Body of pancreas (tissue), 4 donors: ENCODE measurements at regions not wholly inside any gene's neighbourhood (a gene's known extent, or its start where the extent isn't known, plus 50 kb on each side); places are given as distances from the start of the nearest gene placed in this dataset.

Experiments
- ATAC-seq: fragments of 150-250 bp; one replicate; pipeline ENCODE4 v1.9.1; 2016
- DNase-seq, 4 donors: peaks; one replicate each; pipeline ENCODE4 v3.0.0-alpha.2; 2019
- H3K27ac ChIP-seq, 4 donors: fragments of 200-600 bp; sonication (generic); 1 replicate in 3 of 4; 2 replicates in 1 of 4; pipeline versions ENCODE4 v1.5.1 to v1.6.1; 2016 to 2019; ENCODE audit warnings: mild to moderate bottlenecking in 1 of 4, mixed read lengths in 1 of 4, moderate library complexity in 1 of 4
- H3K27me3 ChIP-seq, 2 donors: fragments of 200-600 bp; sonication (generic); one replicate each; pipeline ENCODE4 v1.6.0; 2016; ENCODE audit warnings: mild to moderate bottlenecking in 1 of 2
- H3K36me3 ChIP-seq, 2 donors: fragments of 200-600 bp; sonication (generic); replicated peaks in 1 of 2; 2 replicates each; pipeline ENCODE4 v1.5.1; 2016; ENCODE audit warnings: low read depth in 2 of 2; ENCODE audit not compliant: insufficient read depth in 1 of 2
- H3K4me1 ChIP-seq: fragments of 200-600 bp; sonication (generic); one replicate; pipeline ENCODE4 v1.6.0; 2016
- H3K4me3 ChIP-seq, 2 donors: fragments of 200-600 bp; sonication (generic); 1 replicate in 1 of 2; 2 replicates in 1 of 2; pipeline ENCODE4 v1.5.1; 2016 to 2019
- H3K9me3 ChIP-seq, 3 donors: fragments of 200-600 bp; sonication (generic); 1 replicate in 2 of 3; 2 replicates in 1 of 3; pipeline ENCODE4 v1.5.1; 2016
- CTCF ChIP-seq, 7 experiments: fragments of 450-650 bp in 4 of 7; fragments of 200-600 bp in 3 of 7; sonication (generic) in 3 of 7; IDR thresholded peaks; one replicate each; pipeline ENCODE4 v1.5.1; 2016 to 2019; ENCODE audit warnings: antibody characterized with exemption in 7 of 7
- POLR2A ChIP-seq, 3 donors: fragments of 450-650 bp; IDR thresholded peaks; one replicate each; pipeline ENCODE4 v1.6.1; 2016; ENCODE audit warnings: antibody characterized with exemption in 3 of 3, mild to moderate bottlenecking in 2 of 3
- WGBS, 2 donors: methylation state at CpG; one replicate each; pipeline ENCODE4 v1.1.5; 2017; 5-methylcytosine and 5-hydroxymethylcytosine counted together
- intact Hi-C: fragments of 100-400 bp; cut with DNase I; formaldehyde crosslinking; loops from one replicate; pipeline ENCODE4 v1.15.1; 2023

GRCh38 chr18:78783564-78783960 is 196.1 kb upstream of the SALL3 start:
- Histone ChIP-seq H3K36me3 (no peaks in the 10 kb centered on the region), H3K27me3 (no peaks in the 10 kb centered on the region), H3K4me3 (no peak overlapping the region), H3K4me1 (peaks cover 6% of the 10 kb centered on the region), H3K9me3 (no peaks in the 10 kb centered on the region), H3K27ac (no peak overlapping the region)
- intact Hi-C loops, result no loop called here
- TF ChIP-seq POLR2A (IDR thresholded peaks at IDR 0.05), result no peak
- TF ChIP-seq CTCF (IDR thresholded peaks at IDR 0.05), result no peak
- DNase-seq (no peak), ATAC-seq (no peak)
- WGBS, 2 donors, result 74 to 76% methylated on average over 10 to 12 of the region's 12 CpGs

DNA sequence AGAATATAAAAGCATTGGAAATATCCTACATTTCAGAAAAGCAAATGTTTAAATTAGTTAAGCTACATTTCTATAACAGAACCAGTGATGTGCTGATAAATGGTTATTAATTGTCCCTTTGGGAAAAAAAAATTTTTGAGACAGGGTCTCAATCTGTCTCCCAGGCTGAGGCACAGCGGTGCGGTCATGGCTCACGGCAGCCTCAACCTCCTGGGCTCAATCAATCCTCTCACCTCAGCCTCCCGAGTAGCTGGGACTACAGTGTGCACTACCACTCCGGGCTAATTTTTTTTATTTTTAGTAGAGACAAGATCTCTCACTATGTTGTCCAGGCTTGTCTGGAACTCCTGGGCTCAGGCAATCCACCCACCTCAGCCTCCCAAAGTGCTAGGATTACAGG is 194.8 kb upstream of the SALL3 start:
- Histone ChIP-seq H3K36me3 (no peaks in the 10 kb centered on the region), H3K27ac (no peak overlapping the region), H3K4me3 (no peak overlapping the region), H3K9me3 (no peaks in the 10 kb centered on the region), H3K4me1 (peaks cover 6% of the 10 kb centered on the region), H3K27me3 (no peaks in the 10 kb centered on the region)
- DNase-seq, result no peak
- 81 to 82% methylated on average over 5 of the region's 5 CpGs for WGBS, 2 donors
- no peak for TF ChIP-seq CTCF (IDR thresholded peaks at IDR 0.05)
- no peak for TF ChIP-seq POLR2A (IDR thresholded peaks at IDR 0.05)
- intact Hi-C loops, result no loop called here
- no peak for ATAC-seq

DNA sequence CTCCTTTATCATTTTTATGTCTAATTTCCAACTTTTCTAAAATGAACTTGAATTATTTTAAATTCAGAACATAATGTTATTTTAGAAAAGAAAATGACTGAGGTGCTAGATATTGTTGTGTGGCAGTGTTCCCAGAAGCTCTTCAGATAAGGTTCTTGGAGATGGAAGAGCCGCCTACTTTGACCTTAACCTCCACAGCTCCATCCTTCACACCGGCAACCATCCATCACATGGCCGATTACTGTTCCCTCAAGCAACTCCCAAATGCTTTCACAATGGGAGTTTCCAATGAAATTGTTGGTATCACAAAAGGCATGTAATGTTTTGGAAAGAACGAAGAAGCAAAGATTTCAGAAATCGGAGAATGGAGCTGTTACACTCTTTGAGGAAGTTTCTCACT is 193.9 kb upstream of the SALL3 start:
- no peaks in the 10 kb centered on the region for H3K9me3 ChIP-seq
- WGBS, 2 donors, result 59 to 78% methylated on average over 5 of the region's 5 CpGs
- no peak for DNase-seq
- TF ChIP-seq POLR2A (IDR thresholded peaks at IDR 0.05) (no peak), CTCF (IDR thresholded peaks at IDR 0.05) (no peak)
- H3K4me1 ChIP-seq, result no peaks in the 10 kb centered on the region
- H3K4me3 ChIP-seq, result no peak overlapping the region
- intact Hi-C loops, result no loop called here
- no peak overlapping the region for H3K27ac ChIP-seq
- no peaks in the 10 kb centered on the region for H3K27me3 ChIP-seq
- no peak for ATAC-seq
- H3K36me3 ChIP-seq, result no peaks in the 10 kb centered on the region

- Histone ChIP-seq H3K27me3 (no peaks in the 10 kb centered on the region), H3K36me3 (no peaks in the 10 kb centered on the region), H3K9me3 (no peaks in the 10 kb centered on the region), H3K27ac (no peak overlapping the region), H3K4me3 (no peak overlapping the region), H3K4me1 (no peaks in the 10 kb centered on the region)
- DNase-seq, result no peak
- no peak for ATAC-seq
- intact Hi-C loops, result no loop called here
- WGBS, 2 donors, result 82 to 86% methylated on average over 14 to 16 of the region's 20 CpGs
- TF ChIP-seq CTCF (IDR thresholded peaks at IDR 0.05) (no peak), POLR2A (IDR thresholded peaks at IDR 0.05) (no peak)
Observed at GRCh38 chr18:78786776-78787175, 192.8 kb upstream of the SALL3 start.

DNA sequence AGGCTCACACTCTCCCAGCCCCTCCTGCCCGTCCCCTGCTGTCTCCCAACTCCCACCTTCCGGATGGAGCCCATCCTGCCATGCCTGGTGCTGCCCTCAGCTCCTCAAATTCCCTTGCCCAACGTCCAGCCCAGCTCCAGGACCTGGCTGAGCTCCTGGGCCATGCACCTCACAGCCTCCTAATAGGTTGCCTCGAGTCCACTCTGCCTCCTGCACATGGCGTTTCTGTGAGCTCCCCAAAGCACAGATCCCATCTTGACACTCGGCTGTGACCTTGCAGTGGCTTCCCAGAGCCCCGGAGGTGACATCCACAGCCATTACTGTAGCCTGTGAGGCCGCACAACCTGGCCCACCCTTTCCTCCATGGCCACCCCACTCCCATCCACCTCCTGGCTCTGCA is 191.9 kb upstream of the SALL3 start:
- DNase-seq (no peak), ATAC-seq (no peak)
- TF ChIP-seq POLR2A (IDR thresholded peaks at IDR 0.05) (no peak), CTCF (IDR thresholded peaks at IDR 0.05) (no peak)
- Histone ChIP-seq H3K4me3 (no peak overlapping the region), H3K9me3 (no peaks in the 10 kb centered on the region), H3K36me3 (no peaks in the 10 kb centered on the region), H3K27me3 (no peaks in the 10 kb centered on the region), H3K27ac (no peak overlapping the region), H3K4me1 (no peaks in the 10 kb centered on the region)
- WGBS, 2 donors, result 50 to 57% methylated on average over 8 of the region's 8 CpGs
- intact Hi-C loops, result no loop called here
